SK-N-MC (cell line): ENCODE measurements at regions not wholly inside any gene's neighbourhood (a gene's known extent, or its start where the extent isn't known, plus 50 kb on each side); places are given as distances from the start of the nearest gene placed in this dataset.

Source experiments
- DNase-seq: peaks from one replicate; pipeline ENCODE4 v3.0.0-alpha.2; 2011; ENCODE audit warnings: low read depth, low spot score
- H3K27ac ChIP-seq: fragments of 200-600 bp; sonication (generic); 2 replicates; pipeline ENCODE4 v1.5.1; 2016; ENCODE audit warnings: mixed run types
- H3K36me3 ChIP-seq: fragments of 200-600 bp; sonication (generic); 2 replicates; pipeline ENCODE4 v1.6.1; 2017; ENCODE audit warnings: antibody characterized with exemption, low read length, mixed read lengths; ENCODE audit not compliant: insufficient read depth
- H3K4me3 ChIP-seq: fragments of 200-600 bp; sonication (generic); 2 replicates; pipeline ENCODE4 v1.5.1; 2016
- H3K9ac ChIP-seq: fragments of 200-600 bp; sonication (generic); 2 replicates; pipeline ENCODE4 v1.8.0; 2017; ENCODE audit warnings: mixed run types, mixed read lengths; ENCODE audit not compliant: insufficient read length
- H3K9me3 ChIP-seq: fragments of 200-600 bp; sonication (generic); 2 replicates; pipeline ENCODE4 v1.6.1; 2017; ENCODE audit warnings: low read depth, mild to moderate bottlenecking, antibody characterized with exemption, low read length, moderate library complexity, mixed read lengths
- EZH2 ChIP-seq: fragments of 200-600 bp; sonication (generic); IDR thresholded peaks from one replicate; pipeline ENCODE4 v1.6.1; 2017; ENCODE audit warnings: antibody characterized with exemption
- FOXP2 ChIP-seq: optimal IDR thresholded peaks from 2 replicates; pipeline ENCODE3; 2011; ENCODE audit warnings: mild to moderate bottlenecking, moderate library complexity; ENCODE audit not compliant: insufficient read depth; ENCODE audit errors: extremely low read length, control extremely low read depth
- POLR2AphosphoS5 ChIP-seq: IDR thresholded peaks from 2 replicates; pipeline ENCODE4 v1.6.1; 2012; ENCODE audit warnings: mild to moderate bottlenecking, low read depth, low read length, borderline replicate concordance

GRCh38 chr1:67563684-67564083 lies 121.3 kb upstream of the GADD45A start:
- Histone ChIP-seq H3K9me3 (no peaks in the 10 kb centered on the region), H3K27ac (no peak overlapping the region), H3K4me3 (no peak overlapping the region), H3K36me3 (no peaks in the 10 kb centered on the region), H3K9ac (no peak overlapping the region)
- DNase-seq, result no peak
- TF ChIP-seq POLR2AphosphoS5 (no peak), EZH2 (no peak), FOXP2 (no peak)

GRCh38 chr1:67564193-67564592 lies 120.8 kb upstream of the GADD45A start:
- Histone ChIP-seq H3K27ac (no peak overlapping the region), H3K9me3 (no peaks in the 10 kb centered on the region), H3K36me3 (no peaks in the 10 kb centered on the region), H3K4me3 (no peak overlapping the region), H3K9ac (no peak overlapping the region)
- DNase-seq, result no peak
- TF ChIP-seq POLR2AphosphoS5 (no peak), FOXP2 (no peak), EZH2 (no peak)

GRCh38 chr1:67566803-67567377 lies 118.1 kb upstream of the GADD45A start:
- Histone ChIP-seq H3K27ac (no peak overlapping the region), H3K36me3 (no peaks in the 10 kb centered on the region), H3K9me3 (no peaks in the 10 kb centered on the region), H3K4me3 (no peak overlapping the region), H3K9ac (no peak overlapping the region)
- no peak for TF ChIP-seq EZH2
- TF ChIP-seq POLR2AphosphoS5, result no peak
- TF ChIP-seq FOXP2, result no peak
- DNase-seq, result no peak

GRCh38 chr1:67570486-67571143 lies 114.4 kb upstream of the GADD45A start:
- no peaks in the 10 kb centered on the region for H3K36me3 ChIP-seq
- no peak for DNase-seq
- no peak for TF ChIP-seq EZH2
- TF ChIP-seq FOXP2, result no peak
- no peak for TF ChIP-seq POLR2AphosphoS5
- no peak overlapping the region for H3K9ac ChIP-seq
- H3K9me3 ChIP-seq, result no peaks in the 10 kb centered on the region
- H3K27ac ChIP-seq, result no peak overlapping the region
- no peak overlapping the region for H3K4me3 ChIP-seq

GRCh38 chr1:67571406-67571805 lies 113.6 kb upstream of the GADD45A start:
- Histone ChIP-seq H3K9me3 (no peaks in the 10 kb centered on the region), H3K9ac (no peak overlapping the region), H3K36me3 (no peaks in the 10 kb centered on the region), H3K27ac (no peak overlapping the region), H3K4me3 (no peak overlapping the region)
- TF ChIP-seq FOXP2, result no peak
- TF ChIP-seq POLR2AphosphoS5, result no peak
- TF ChIP-seq EZH2, result no peak
- DNase-seq, result no peak

GRCh38 chr1:67571901-67572593 lies 113.0 kb upstream of the GADD45A start:
- H3K36me3 ChIP-seq, result no peaks in the 10 kb centered on the region

GRCh38 chr1:67572594-67573221 lies 112.3 kb upstream of the GADD45A start:
- DNase-seq, result no peak
- Histone ChIP-seq H3K4me3 (no peak overlapping the region), H3K9ac (no peak overlapping the region), H3K27ac (no peak overlapping the region), H3K9me3 (no peaks in the 10 kb centered on the region), H3K36me3 (no peaks in the 10 kb centered on the region)
- TF ChIP-seq FOXP2 (no peak), EZH2 (no peak), POLR2AphosphoS5 (no peak)

More at GRCh38 chr1:67571901-67572593, 113.0 kb upstream of the GADD45A start:
- no peak for DNase-seq
- TF ChIP-seq POLR2AphosphoS5, result no peak
- TF ChIP-seq EZH2, result no peak
- TF ChIP-seq FOXP2, result no peak
- Histone ChIP-seq H3K4me3 (no peak overlapping the region), H3K27ac (no peak overlapping the region), H3K9me3 (no peaks in the 10 kb centered on the region), H3K9ac (no peak overlapping the region)

DNA sequence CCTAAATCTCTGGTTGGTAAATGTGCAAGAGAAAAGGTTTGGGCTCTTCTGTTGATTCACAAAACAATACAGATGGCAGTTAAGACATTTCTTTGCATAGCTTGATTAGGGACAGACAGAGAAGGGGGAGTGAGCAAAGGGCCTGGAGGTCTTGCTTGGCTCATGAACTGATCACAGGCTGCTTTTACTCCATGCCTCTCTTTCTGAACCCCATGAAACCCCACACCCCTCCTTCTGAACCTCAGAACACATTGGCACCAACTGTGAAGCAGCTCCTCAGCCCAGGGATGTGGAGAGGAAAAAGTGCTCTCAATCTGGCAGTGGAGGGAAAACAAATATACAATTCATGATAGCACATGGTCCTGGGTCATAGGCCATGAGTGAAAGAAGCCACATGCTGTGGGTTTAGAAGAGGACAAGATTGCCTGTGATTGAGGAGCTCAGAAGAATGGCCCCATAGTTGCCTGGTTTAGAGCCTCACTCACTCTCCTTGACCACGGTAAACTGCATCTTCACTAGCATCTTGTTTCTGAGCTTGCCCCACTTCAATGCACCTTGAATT lies 111.6 kb upstream of the GADD45A start:
- Histone ChIP-seq H3K9me3 (no peaks in the 10 kb centered on the region), H3K4me3 (no peak overlapping the region), H3K9ac (no peak overlapping the region), H3K27ac (no peak overlapping the region), H3K36me3 (no peaks in the 10 kb centered on the region)
- TF ChIP-seq POLR2AphosphoS5, result no peak
- no peak for TF ChIP-seq EZH2
- no peak for TF ChIP-seq FOXP2
- DNase-seq, result no peak
